WTC11 (cell line): ENCODE measurements at regions not wholly inside any gene's neighbourhood (a gene's known extent, or its start where the extent isn't known, plus 50 kb on each side); places are given as distances from the start of the nearest gene placed in this dataset.

Experiments
- ATAC-seq: fragments of 200-7000 bp; cut with Tn5 transposase; 2 replicates; pipeline ENCODE4 v1.10.0; 2021; ENCODE audit warnings: mild to moderate bottlenecking, moderate library complexity
- CTCF ChIA-PET: fragments of 300-600 bp; sonication (Branson Sonifier 250); formaldehyde crosslinking; loops from one replicate; lab custom pipeline; 2021; ENCODE audit warnings: antibody characterized with exemption; lab: Charles Lee
- POLR2A ChIA-PET: fragments of 350-600 bp; sonication (Branson Sonifier 250); formaldehyde crosslinking; loops from one replicate; lab custom pipeline; 2021; ENCODE audit warnings: antibody characterized with exemption; lab: Charles Lee
- DNase-seq: peaks from one replicate; pipeline ENCODE4 v3.0.0; 2021; ENCODE audit warnings: low spot score
- H3K27ac Mint-ChIP-seq: 2 replicates; pipeline ENCODE4 v1.8.0; 2021; ENCODE audit warnings: mixed read lengths
- H3K27me3 Mint-ChIP-seq: 2 replicates; pipeline ENCODE4 v1.8.0; 2021; ENCODE audit warnings: low read depth, mild to moderate bottlenecking, moderate library complexity, mixed read lengths
- H3K36me3 Mint-ChIP-seq: 2 replicates; pipeline ENCODE4 v1.8.0; 2021; ENCODE audit warnings: mixed read lengths
- H3K4me1 Mint-ChIP-seq: 2 replicates; pipeline ENCODE4 v1.8.0; 2022; ENCODE audit warnings: mixed read lengths
- H3K4me3 Mint-ChIP-seq: 2 replicates; pipeline ENCODE4 v1.8.0; 2021; ENCODE audit warnings: mild to moderate bottlenecking, moderate library complexity, mixed read lengths
- H3K9me3 Mint-ChIP-seq: 2 replicates; pipeline ENCODE4 v1.8.0; 2021; ENCODE audit warnings: mixed read lengths
- CBFB ChIP-seq: sonication (generic); formaldehyde crosslinking; IDR thresholded peaks from 2 replicates; pipeline ENCODE4 v1.8.1; 2022; ENCODE audit warnings: mild to moderate bottlenecking, low read depth, missing genetic modification reagents
- E2F5 ChIP-seq: sonication (generic); formaldehyde crosslinking; IDR thresholded peaks from 2 replicates; pipeline ENCODE4 v1.8.1; 2022; ENCODE audit warnings: mild to moderate bottlenecking, moderate library complexity, missing genetic modification reagents
- ESRRA ChIP-seq: sonication (generic); formaldehyde crosslinking; IDR thresholded peaks from 2 replicates; pipeline ENCODE4 v1.8.1; 2022; ENCODE audit warnings: mild to moderate bottlenecking, missing genetic modification reagents, borderline replicate concordance
- GABPB1 ChIP-seq: sonication (generic); formaldehyde crosslinking; IDR thresholded peaks from 2 replicates; pipeline ENCODE4 v1.8.1; 2023; ENCODE audit warnings: mild to moderate bottlenecking, missing genetic modification reagents
- PREB ChIP-seq: sonication (generic); formaldehyde crosslinking; IDR thresholded peaks from 2 replicates; pipeline ENCODE4 v1.8.1; 2022; ENCODE audit warnings: mild to moderate bottlenecking, missing genetic modification reagents, moderate library complexity, borderline replicate concordance
- RORB ChIP-seq: fragments of 250-450 bp; sonication (Bioruptor Pico); IDR thresholded peaks from 2 replicates; pipeline ENCODE4 v1.9.0; 2021; ENCODE audit warnings: mild to moderate bottlenecking
- STAT6 ChIP-seq: sonication (generic); formaldehyde crosslinking; conservative IDR thresholded peaks from 2 replicates; pipeline ENCODE4 v1.8.1; 2023; ENCODE audit warnings: mild to moderate bottlenecking, low read depth, missing genetic modification reagents, moderate library complexity
- ZMAT4 ChIP-seq: fragments of 250-450 bp; sonication (Bioruptor Pico); IDR thresholded peaks from 2 replicates; pipeline ENCODE4 v1.9.0; 2021; ENCODE audit warnings: mild to moderate bottlenecking
- ZNF317 ChIP-seq: sonication (generic); formaldehyde crosslinking; IDR thresholded peaks from 2 replicates; pipeline ENCODE4 v1.8.1; 2023; ENCODE audit warnings: low read depth, mild to moderate bottlenecking, moderate library complexity, missing genetic modification reagents, borderline replicate concordance
- ZNF396 ChIP-seq: fragments of 250-450 bp; sonication (Bioruptor Pico); IDR thresholded peaks from 2 replicates; pipeline ENCODE4 v1.8.0; 2021; ENCODE audit warnings: mild to moderate bottlenecking, moderate library complexity, borderline replicate concordance
- ZNF425 ChIP-seq: fragments of 250-450 bp; sonication (Bioruptor Pico); conservative IDR thresholded peaks from 2 replicates; pipeline ENCODE4 v1.9.0; 2021; ENCODE audit warnings: mild to moderate bottlenecking
- TF ChIP-seq, protein P1 (sequence below): sonication (generic); formaldehyde crosslinking; IDR thresholded peaks from 2 replicates; pipeline ENCODE4 v1.8.1; 2023; ENCODE audit warnings: mild to moderate bottlenecking, moderate library complexity, missing genetic modification reagents

GRCh38 chr13:110774490-110774889 is 61.0 kb downstream of the ING1 start:
- POLR2A ChIA-PET, result no interaction called here
- CTCF ChIA-PET, result no interaction called here
- Mint-ChIP-seq H3K4me3 (no peak overlapping the region), H3K27me3 (no peaks in the 10 kb centered on the region)
- DNase-seq, result no peak
- TF ChIP-seq E2F5 (CRISPR knock-in tag) (no peak), ZNF425 (no peak), STAT6 (CRISPR knock-in tag) (no peak), ESRRA (CRISPR knock-in tag) (no peak), CBFB (no peak), ZMAT4 (CRISPR knock-in tag) (no peak), GABPB1 (no peak)
- TF ChIP-seq, protein P1, sequence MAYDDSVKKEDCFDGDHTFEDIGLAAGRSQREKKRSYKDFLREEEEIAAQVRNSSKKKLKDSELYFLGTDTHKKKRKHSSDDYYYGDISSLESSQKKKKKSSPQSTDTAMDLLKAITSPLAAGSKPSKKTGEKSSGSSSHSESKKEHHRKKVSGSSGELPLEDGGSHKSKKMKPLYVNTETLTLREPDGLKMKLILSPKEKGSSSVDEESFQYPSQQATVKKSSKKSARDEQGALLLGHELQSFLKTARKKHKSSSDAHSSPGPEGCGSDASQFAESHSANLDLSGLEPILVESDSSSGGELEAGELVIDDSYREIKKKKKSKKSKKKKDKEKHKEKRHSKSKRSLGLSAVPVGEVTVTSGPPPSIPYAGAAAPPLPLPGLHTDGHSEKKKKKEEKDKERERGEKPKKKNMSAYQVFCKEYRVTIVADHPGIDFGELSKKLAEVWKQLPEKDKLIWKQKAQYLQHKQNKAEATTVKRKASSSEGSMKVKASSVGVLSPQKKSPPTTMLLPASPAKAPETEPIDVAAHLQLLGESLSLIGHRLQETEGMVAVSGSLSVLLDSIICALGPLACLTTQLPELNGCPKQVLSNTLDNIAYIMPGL (CRISPR knock-in tag), result no peak
- TF ChIP-seq, all 79 proteins: peak for 0
- Mint-ChIP-seq H3K9me3 (no peaks in the 10 kb centered on the region), H3K27ac (no peak overlapping the region), H3K4me1 (no peaks in the 10 kb centered on the region), H3K36me3 (no peaks in the 10 kb centered on the region)
- ATAC-seq, result no peak

DNA sequence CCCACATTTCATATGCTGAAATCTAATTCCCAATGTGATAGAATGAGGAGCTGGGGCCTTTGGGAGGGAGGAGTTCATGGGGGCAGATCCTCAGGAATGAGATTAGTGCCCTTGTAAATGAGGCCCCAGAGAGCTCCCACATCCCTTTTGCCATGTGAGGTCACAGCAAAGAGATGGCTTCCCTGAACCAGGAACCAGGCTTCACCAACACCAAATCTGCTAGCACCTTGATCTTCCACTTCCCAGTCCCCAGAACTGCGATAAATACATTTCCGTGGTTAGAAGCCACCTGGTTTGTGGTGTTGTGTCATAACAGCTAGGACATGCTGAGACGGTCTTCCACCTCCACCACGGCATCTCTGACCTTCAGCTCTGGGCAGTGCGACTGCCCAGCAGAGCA is 62.1 kb downstream of the ING1 start:
- Mint-ChIP-seq H3K36me3 (0 out of 2 replicates have a peak, but pooled peaks cover under 1% of the 10 kb centered on the region), H3K4me3 (no peak overlapping the region), H3K9me3 (peaks cover 3% of the 10 kb centered on the region), H3K27me3 (no peaks in the 10 kb centered on the region), H3K4me1 (no peaks in the 10 kb centered on the region), H3K27ac (no peak overlapping the region)
- DNase-seq, result no peak
- no peak for TF ChIP-seq RORB (CRISPR knock-in tag)
- no peak for ATAC-seq
- ChIA-PET POLR2A (no interaction called here), CTCF (no interaction called here)

DNA sequence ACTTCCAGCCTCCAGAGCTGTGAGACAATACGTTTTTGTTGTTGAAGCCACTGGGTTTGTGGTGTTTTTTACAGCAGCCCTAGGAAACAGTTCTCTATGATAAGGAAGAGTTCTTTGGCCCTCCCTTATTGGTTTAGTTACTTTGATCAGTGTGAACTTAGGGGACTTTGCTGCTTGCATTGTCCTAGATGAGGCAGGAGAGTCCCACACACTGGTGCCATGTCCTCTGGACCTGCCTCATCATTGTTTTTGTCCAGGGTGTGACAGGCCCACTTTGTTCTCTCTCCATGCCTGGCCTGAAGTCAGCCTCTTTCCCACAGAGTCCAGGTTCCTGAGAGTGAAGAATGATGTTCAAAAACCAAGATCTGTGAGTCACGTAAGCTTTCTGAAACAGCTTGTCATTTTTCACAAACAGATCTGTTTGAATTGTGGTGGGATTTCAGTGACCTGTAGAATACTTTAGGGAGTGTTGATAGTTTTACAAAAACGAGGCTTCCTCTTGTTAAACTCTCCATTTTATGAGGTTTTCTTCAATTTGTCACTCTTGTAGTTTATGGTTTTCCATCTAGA is 63.8 kb downstream of the ING1 start:
- ATAC-seq (no peak), DNase-seq (no peak)
- Mint-ChIP-seq H3K4me1 (no peaks in the 10 kb centered on the region), H3K27me3 (peaks cover under 1% of the 10 kb centered on the region), H3K27ac (no peak overlapping the region), H3K9me3 (peaks cover 20% of the 10 kb centered on the region), H3K36me3 (peaks cover 13% of the 10 kb centered on the region), H3K4me3 (no peak overlapping the region)
- CTCF ChIA-PET, result no interaction called here
- POLR2A ChIA-PET, result no interaction called here
- TF ChIP-seq PREB (CRISPR knock-in tag) (no peak), GABPB1 (no peak), ZNF396 (CRISPR knock-in tag) (no peak), ZNF317 (CRISPR knock-in tag) (no peak)
